Myocyte (in vitro differentiated cells): ENCODE measurements at regions not wholly inside any gene's neighbourhood (a gene's known extent, or its start where the extent isn't known, plus 50 kb on each side); places are given as distances from the start of the nearest gene placed in this dataset.

Experiments
- DNase-seq: peaks from one replicate; pipeline ENCODE4 v3.0.0-alpha.2; 2012; ENCODE audit warnings: low read depth

GRCh38 chr4:89371614-89372013 lies 64.0 kb upstream of the GPRIN3 start:
- no peak for DNase-seq

- no peak for DNase-seq
Observed at GRCh38 chr4:89369581-89369980, 62.0 kb upstream of the GPRIN3 start.

- no peak for DNase-seq
Observed at GRCh38 chr4:89368861-89369260, 61.3 kb upstream of the GPRIN3 start.

GRCh38 chr4:89365776-89366175 lies 58.2 kb upstream of the GPRIN3 start:
- no peak for DNase-seq

- DNase-seq: no peak
Observed at GRCh38 chr4:89365375-89365774, 57.8 kb upstream of the GPRIN3 start.

- peak; percentile 52 for DNase-seq
Observed at GRCh38 chr4:89364541-89364940, 56.9 kb upstream of the GPRIN3 start.

- no peak for DNase-seq
Observed at GRCh38 chr4:89363786-89364185, 56.2 kb upstream of the GPRIN3 start.

- DNase-seq: no peak
Observed at GRCh38 chr4:89358935-89359638, 51.5 kb upstream of the GPRIN3 start.

- DNase-seq: no peak
Observed at GRCh38 chr4:89357787-89358186, 50.2 kb upstream of the GPRIN3 start.
